ENCODE measurements at regions not wholly inside any gene's neighbourhood (a gene's known extent, or its start where the extent isn't known, plus 50 kb on each side); places are given as distances from the start of the nearest gene placed in this dataset.
A peak's percentile ranks its signal among the peaks of the same experiment; 100 is the strongest.

- TF ChIP-seq CTCF (conservative IDR thresholded peaks at IDR 0.05): no peak
- Mint-ChIP-seq H3K4me1 (no peaks in the 10 kb centered on the region), H3K9me3 (peaks cover 3% of the 10 kb centered on the region), H3K27me3 (ENCODE audit: low read depth) (peaks cover 2% of the 10 kb centered on the region), H3K4me3 (no peak overlapping the region), H3K27ac (ENCODE audit: unreplicated experiment) (no peak overlapping the region), H3K36me3 (ENCODE audit: low read depth) (no peaks in the 10 kb centered on the region)
- no peak for DNase-seq (ENCODE audit: low read depth, low spot score)
Measured at GRCh38 chr4:155001251-155001650, 207.2 kb upstream of the NPY2R start.

GRCh38 chr4:155005395-155006090 lies 202.9 kb upstream of the NPY2R start:
- TF ChIP-seq CTCF (conservative IDR thresholded peaks at IDR 0.05): no peak
- H3K4me3 Mint-ChIP-seq: no peak overlapping the region
- H3K4me1 Mint-ChIP-seq: no peaks in the 10 kb centered on the region
- H3K27me3 Mint-ChIP-seq (ENCODE audit: low read depth): peaks cover 2% of the 10 kb centered on the region
- H3K36me3 Mint-ChIP-seq (ENCODE audit: low read depth): no peaks in the 10 kb centered on the region
- H3K27ac Mint-ChIP-seq (ENCODE audit: unreplicated experiment): no peak overlapping the region
- DNase-seq (ENCODE audit: low read depth, low spot score): no peak
- no peaks in the 10 kb centered on the region for H3K9me3 Mint-ChIP-seq

GRCh38 chr4:155007660-155008176 lies 200.7 kb upstream of the NPY2R start:
- no peak for TF ChIP-seq CTCF (conservative IDR thresholded peaks at IDR 0.05)
- DNase-seq (ENCODE audit: low read depth, low spot score): no peak
- Mint-ChIP-seq H3K4me3 (no peak overlapping the region), H3K9me3 (no peaks in the 10 kb centered on the region), H3K36me3 (ENCODE audit: low read depth) (no peaks in the 10 kb centered on the region), H3K27me3 (ENCODE audit: low read depth) (peaks cover 2% of the 10 kb centered on the region), H3K27ac (ENCODE audit: unreplicated experiment) (no peak overlapping the region), H3K4me1 (no peaks in the 10 kb centered on the region)

- no peaks in the 10 kb centered on the region for H3K36me3 Mint-ChIP-seq (ENCODE audit: low read depth)
- peaks cover 2% of the 10 kb centered on the region for H3K27me3 Mint-ChIP-seq (ENCODE audit: low read depth)
- H3K4me3 Mint-ChIP-seq: no peak overlapping the region
- no peaks in the 10 kb centered on the region for H3K9me3 Mint-ChIP-seq
- H3K27ac Mint-ChIP-seq (ENCODE audit: unreplicated experiment): no peak overlapping the region
- TF ChIP-seq CTCF (conservative IDR thresholded peaks at IDR 0.05): no peak
- no peaks in the 10 kb centered on the region for H3K4me1 Mint-ChIP-seq
- no peak for DNase-seq (ENCODE audit: low read depth, low spot score)
Measured at GRCh38 chr4:155008389-155008788, 200.0 kb upstream of the NPY2R start.

GRCh38 chr4:155009288-155009687 lies 199.1 kb upstream of the NPY2R start:
- H3K36me3 Mint-ChIP-seq (ENCODE audit: low read depth): no peaks in the 10 kb centered on the region

More at GRCh38 chr4:155009288-155009687, 199.1 kb upstream of the NPY2R start:
- H3K4me3 Mint-ChIP-seq: no peak overlapping the region
- no peaks in the 10 kb centered on the region for H3K9me3 Mint-ChIP-seq
- peak overlapping the region; percentile 46 for H3K27ac Mint-ChIP-seq (ENCODE audit: unreplicated experiment)
- TF ChIP-seq CTCF (conservative IDR thresholded peaks at IDR 0.05): no peak
- DNase-seq (ENCODE audit: low read depth, low spot score): no peak
- H3K4me1 Mint-ChIP-seq: no peaks in the 10 kb centered on the region
- H3K27me3 Mint-ChIP-seq (ENCODE audit: low read depth): peaks cover 2% of the 10 kb centered on the region
